ENCODE measurements at regions not wholly inside any gene's neighbourhood (a gene's known extent, or its start where the extent isn't known, plus 50 kb on each side); places are given as distances from the start of the nearest gene placed in this dataset.

GRCh38 chr16:6249863-6250262 is 1082.8 kb upstream of the RBFOX1 start:
- no peak for DNase-seq

- no peak for DNase-seq
Measured at GRCh38 chr16:6248199-6248598, 1084.4 kb upstream of the RBFOX1 start.

GRCh38 chr16:6247775-6248174 is 1084.9 kb upstream of the RBFOX1 start:
- DNase-seq, result no peak

- DNase-seq, result no peak
Measured at GRCh38 chr16:6247150-6247549, 1085.5 kb upstream of the RBFOX1 start.

GRCh38 chr16:6246266-6246665 is 1086.4 kb upstream of the RBFOX1 start:
- no peak for DNase-seq

- no peak for DNase-seq
Measured at GRCh38 chr16:6232056-6232455, 1100.6 kb upstream of the RBFOX1 start.

GRCh38 chr16:6231398-6231797 is 1101.2 kb upstream of the RBFOX1 start:
- no peak for DNase-seq

- DNase-seq, result no peak
Measured at GRCh38 chr16:6229186-6229585, 1103.5 kb upstream of the RBFOX1 start.

GRCh38 chr16:6218855-6219254 is 1113.8 kb upstream of the RBFOX1 start:
- no peak for DNase-seq

- DNase-seq, result no peak
Measured at GRCh38 chr16:6216836-6217235, 1115.8 kb upstream of the RBFOX1 start.

GRCh38 chr16:6211644-6212043 is 1114.0 kb upstream of the EEF2KMT start:
- no peak for DNase-seq

GRCh38 chr16:6209355-6209930 is 1111.8 kb upstream of the EEF2KMT start:
- DNase-seq, result no peak

- DNase-seq, result no peak
Measured at GRCh38 chr16:6207580-6207979, 1110.0 kb upstream of the EEF2KMT start.

- no peak for DNase-seq
Measured at GRCh38 chr16:6207124-6207523, 1109.5 kb upstream of the EEF2KMT start.

- DNase-seq, result no peak
Measured at GRCh38 chr16:6206080-6206479, 1108.5 kb upstream of the EEF2KMT start.

GRCh38 chr16:6204945-6205344 is 1107.3 kb upstream of the EEF2KMT start:
- DNase-seq, result no peak

- DNase-seq, result no peak
Measured at GRCh38 chr16:6200861-6201260, 1103.3 kb upstream of the EEF2KMT start.

- no peak for DNase-seq
Measured at GRCh38 chr16:6200271-6200670, 1102.7 kb upstream of the EEF2KMT start.

GRCh38 chr16:6195966-6196365 is 1098.4 kb upstream of the EEF2KMT start:
- no peak for DNase-seq

- DNase-seq, result no peak
Measured at GRCh38 chr16:6193718-6194117, 1096.1 kb upstream of the EEF2KMT start.

- DNase-seq, result no peak
Measured at GRCh38 chr16:6192984-6193383, 1095.4 kb upstream of the EEF2KMT start.

- DNase-seq, result no peak
Measured at GRCh38 chr16:6192532-6192931, 1094.9 kb upstream of the EEF2KMT start.

- DNase-seq, result no peak
Measured at GRCh38 chr16:6190776-6191175, 1093.2 kb upstream of the EEF2KMT start.

GRCh38 chr16:6189216-6189615 is 1091.6 kb upstream of the EEF2KMT start:
- no peak for DNase-seq

- no peak for DNase-seq
Measured at GRCh38 chr16:6177616-6178180, 1080.1 kb upstream of the EEF2KMT start.
